Mucosa of stomach (tissue), 1 donor: ENCODE measurements at regions not wholly inside any gene's neighbourhood (a gene's known extent, or its start where the extent isn't known, plus 50 kb on each side); places are given as distances from the start of the nearest gene placed in this dataset.

Experiments
- H3K27me3 ChIP-seq: one replicate; pipeline ENCODE4 v1.7.0; 2013; ENCODE audit warnings: mild to moderate bottlenecking, low read length; ENCODE audit not compliant: control insufficient read depth, insufficient read depth
- H3K36me3 ChIP-seq: one replicate; pipeline ENCODE4 v1.7.0; 2013; ENCODE audit warnings: low read length; ENCODE audit not compliant: control insufficient read depth, insufficient read depth
- H3K4me1 ChIP-seq: one replicate; pipeline ENCODE4 v1.7.0; 2013; ENCODE audit warnings: mild to moderate bottlenecking, low read length; ENCODE audit not compliant: control insufficient read depth, insufficient read depth
- H3K4me3 ChIP-seq: one replicate; pipeline ENCODE4 v1.7.0; 2013; ENCODE audit warnings: low read length
- H3K9ac ChIP-seq: one replicate; pipeline ENCODE4 v1.7.0; 2013; ENCODE audit warnings: mild to moderate bottlenecking, low read length, moderate library complexity
- H3K9me3 ChIP-seq: one replicate; pipeline ENCODE4 v1.7.0; 2013; ENCODE audit warnings: mild to moderate bottlenecking, low read length, moderate library complexity; ENCODE audit not compliant: control insufficient read depth
- donor health status: Pancreatic carcinoma.

DNA sequence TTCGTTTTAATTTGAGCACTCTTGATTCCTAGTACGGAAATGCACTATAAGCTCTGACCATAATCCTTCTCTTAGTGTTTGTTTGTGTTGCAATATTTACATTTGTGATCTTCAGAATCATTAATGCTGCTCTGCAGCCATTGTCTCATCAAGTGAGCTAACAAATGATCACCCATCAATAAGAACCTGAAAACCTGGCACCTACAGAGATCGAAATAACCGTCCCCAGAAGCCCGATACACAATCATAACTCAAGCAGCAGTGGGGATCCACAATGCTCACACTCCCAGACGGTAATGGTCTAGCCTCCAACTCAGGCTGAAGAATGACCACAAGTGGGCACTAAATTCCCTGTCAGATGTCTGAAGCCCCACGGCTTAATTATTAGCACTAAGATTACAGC is 156.0 kb upstream of the NFE2L3 start:
- H3K9ac ChIP-seq = no peak overlapping the region
- H3K27me3 ChIP-seq = no peaks in the 10 kb centered on the region
- peaks cover 20% of the 10 kb centered on the region for H3K4me1 ChIP-seq
- H3K9me3 ChIP-seq = no peaks in the 10 kb centered on the region
- H3K36me3 ChIP-seq = no peaks in the 10 kb centered on the region
- no peak overlapping the region for H3K4me3 ChIP-seq

DNA sequence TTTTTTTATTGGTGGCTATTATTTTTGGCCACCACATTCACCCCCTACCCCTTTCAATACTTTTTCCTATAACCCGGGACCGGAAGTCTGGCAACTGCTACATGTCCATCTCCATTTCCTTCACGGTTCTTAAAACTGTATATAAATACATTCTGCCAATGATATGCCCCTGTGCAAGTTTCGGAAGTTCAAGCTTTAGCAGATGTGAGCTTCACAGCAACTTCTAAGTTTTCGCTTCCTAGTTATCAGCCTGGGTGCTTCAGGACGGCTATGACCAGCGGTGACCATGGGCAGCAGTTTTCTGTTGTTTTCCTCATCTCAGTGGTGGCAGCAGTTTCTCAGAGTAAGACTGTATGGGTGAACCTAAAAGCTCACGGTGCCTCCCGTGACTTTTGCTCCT is 153.5 kb upstream of the NFE2L3 start:
- Histone ChIP-seq H3K27me3 (no peaks in the 10 kb centered on the region), H3K9ac (no peak overlapping the region), H3K9me3 (no peaks in the 10 kb centered on the region), H3K4me1 (peaks cover 20% of the 10 kb centered on the region), H3K36me3 (no peaks in the 10 kb centered on the region), H3K4me3 (no peak overlapping the region)

DNA sequence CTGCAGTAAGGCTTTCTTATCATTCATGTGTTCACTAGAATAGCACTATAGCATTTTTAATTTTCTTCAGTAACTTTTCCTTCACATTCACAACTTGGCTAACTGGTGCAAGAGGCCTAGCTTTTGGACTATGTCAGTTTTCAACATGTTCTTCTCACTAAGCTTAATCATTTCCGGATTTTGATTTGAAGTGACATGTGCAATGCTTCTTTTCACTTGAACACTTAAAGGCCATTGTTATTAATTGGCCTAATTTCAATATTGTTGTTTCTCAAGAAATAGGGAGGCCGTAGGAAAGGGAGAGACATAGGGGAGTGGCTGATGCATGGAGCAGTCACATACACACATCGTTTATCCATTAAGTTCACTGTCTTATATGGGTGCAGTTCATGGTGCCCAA is 151.2 kb upstream of the NFE2L3 start:
- H3K36me3 ChIP-seq = no peaks in the 10 kb centered on the region
- H3K9me3 ChIP-seq = no peaks in the 10 kb centered on the region
- no peak overlapping the region for H3K9ac ChIP-seq
- no peak overlapping the region for H3K4me3 ChIP-seq
- no peaks in the 10 kb centered on the region for H3K27me3 ChIP-seq
- H3K4me1 ChIP-seq = peaks cover 17% of the 10 kb centered on the region

DNA sequence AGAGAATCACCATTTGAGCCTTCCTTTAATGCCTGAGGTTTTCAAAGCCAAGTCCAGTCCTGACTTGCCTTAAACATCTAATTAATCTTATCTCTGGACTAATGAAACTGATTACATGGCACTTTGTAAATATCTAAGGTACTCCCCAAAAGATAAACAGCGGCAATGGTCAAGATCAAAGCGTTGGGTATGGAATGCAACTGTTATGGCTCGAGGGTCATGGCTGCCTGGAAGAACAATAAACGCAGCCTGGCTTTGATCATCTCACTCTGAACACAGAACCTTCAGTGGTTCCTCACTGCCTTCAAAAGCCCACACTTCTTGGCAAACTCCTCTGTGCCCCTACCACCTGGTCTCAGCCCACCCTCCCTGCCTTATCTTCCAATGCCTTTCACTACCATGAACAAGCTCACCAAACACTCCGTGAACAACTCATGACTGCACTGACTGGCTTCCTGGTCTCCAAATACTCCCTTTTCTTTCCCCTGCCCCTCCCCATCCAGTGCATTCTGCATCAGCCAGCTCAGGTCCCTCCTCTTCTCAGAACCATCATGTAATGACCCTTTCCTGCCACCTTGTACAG is 150.2 kb upstream of the NFE2L3 start:
- Histone ChIP-seq H3K9ac (no peak overlapping the region), H3K27me3 (no peaks in the 10 kb centered on the region), H3K4me1 (peaks cover 20% of the 10 kb centered on the region), H3K4me3 (no peak overlapping the region), H3K9me3 (no peaks in the 10 kb centered on the region), H3K36me3 (no peaks in the 10 kb centered on the region)

DNA sequence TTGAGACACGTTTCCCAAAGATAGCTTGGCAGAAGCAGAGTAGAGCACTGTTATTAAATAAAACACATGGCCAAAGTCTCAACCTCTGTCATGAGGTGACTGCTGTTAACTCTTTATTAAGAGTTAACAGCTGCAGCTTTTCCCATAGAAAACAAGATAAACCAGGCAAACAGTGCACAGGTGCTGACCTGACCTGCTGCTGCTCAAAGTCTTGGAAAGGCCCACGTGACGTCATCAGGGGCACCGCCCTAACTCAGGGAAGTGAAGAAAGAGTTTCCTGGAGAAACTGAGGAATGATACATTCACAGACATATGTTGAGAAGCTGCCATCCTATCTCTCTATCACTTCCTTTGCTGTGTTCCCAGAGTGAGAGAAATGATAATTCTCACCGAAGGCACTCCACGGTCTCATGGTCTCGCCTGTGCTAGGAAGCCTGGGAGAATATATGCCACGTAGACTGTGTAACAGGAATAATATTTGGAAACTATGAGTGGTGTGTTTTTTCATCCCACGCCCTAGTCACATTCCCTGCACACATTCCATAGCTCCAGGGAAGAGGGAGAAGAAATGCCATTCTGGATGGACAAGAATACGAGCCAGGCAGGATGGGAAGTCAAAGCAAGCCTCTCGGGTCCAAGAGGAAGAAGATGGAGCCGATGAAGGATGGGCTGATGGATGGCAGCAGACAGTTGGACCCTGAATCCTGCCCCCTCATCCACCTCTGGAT is 146.2 kb upstream of the NFE2L3 start:
- H3K9ac ChIP-seq = no peak overlapping the region
- no peaks in the 10 kb centered on the region for H3K36me3 ChIP-seq
- no peaks in the 10 kb centered on the region for H3K9me3 ChIP-seq
- H3K4me3 ChIP-seq = no peak overlapping the region
- no peaks in the 10 kb centered on the region for H3K27me3 ChIP-seq
- peaks cover 21% of the 10 kb centered on the region for H3K4me1 ChIP-seq

DNA sequence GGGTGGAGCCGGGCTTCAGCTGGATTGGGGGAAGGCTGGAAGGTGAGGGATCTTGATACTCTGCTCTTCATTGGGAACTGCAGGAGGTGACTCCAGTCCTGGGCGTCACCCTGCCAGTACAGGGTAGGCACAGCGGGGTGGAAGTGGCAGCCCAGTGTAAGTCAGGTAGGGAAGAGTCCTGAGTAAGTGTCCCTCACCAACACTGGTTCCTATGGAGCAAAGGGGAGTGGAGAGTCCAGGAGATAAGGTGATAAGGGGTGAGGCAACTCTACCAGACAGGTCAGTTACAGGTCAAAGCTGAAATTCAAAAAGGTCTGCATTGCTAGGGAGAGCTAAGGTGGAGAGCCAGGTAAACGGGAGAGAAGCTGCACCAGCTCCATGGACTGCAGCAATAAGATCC is 145.6 kb upstream of the NFE2L3 start:
- H3K4me3 ChIP-seq = no peak overlapping the region
- H3K9ac ChIP-seq = no peak overlapping the region
- H3K27me3 ChIP-seq = no peaks in the 10 kb centered on the region
- H3K36me3 ChIP-seq = no peaks in the 10 kb centered on the region
- peaks cover 21% of the 10 kb centered on the region for H3K4me1 ChIP-seq
- no peaks in the 10 kb centered on the region for H3K9me3 ChIP-seq

DNA sequence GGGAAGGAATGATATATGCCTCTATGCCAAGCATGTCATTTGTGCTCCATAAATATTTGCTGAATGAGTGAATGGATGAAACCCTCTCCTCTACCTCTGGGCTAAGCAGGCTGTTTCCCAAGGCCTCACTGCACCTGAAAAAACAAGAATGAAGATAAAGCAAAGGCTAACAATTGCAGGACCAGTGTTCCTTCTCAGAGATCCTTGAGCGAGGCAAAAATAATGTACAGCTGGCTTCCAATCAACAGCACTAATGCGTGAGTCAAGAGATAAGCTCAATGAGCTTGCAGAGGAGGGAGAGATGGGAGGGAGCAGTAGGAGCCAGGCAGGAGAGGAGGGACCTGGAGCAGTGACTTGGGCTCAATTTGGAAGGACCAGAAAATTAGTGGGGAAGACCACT is 144.5 kb upstream of the NFE2L3 start:
- no peaks in the 10 kb centered on the region for H3K9me3 ChIP-seq
- no peak overlapping the region for H3K9ac ChIP-seq
- peaks cover 21% of the 10 kb centered on the region for H3K4me1 ChIP-seq
- H3K27me3 ChIP-seq = no peaks in the 10 kb centered on the region
- no peaks in the 10 kb centered on the region for H3K36me3 ChIP-seq
- no peak overlapping the region for H3K4me3 ChIP-seq

DNA sequence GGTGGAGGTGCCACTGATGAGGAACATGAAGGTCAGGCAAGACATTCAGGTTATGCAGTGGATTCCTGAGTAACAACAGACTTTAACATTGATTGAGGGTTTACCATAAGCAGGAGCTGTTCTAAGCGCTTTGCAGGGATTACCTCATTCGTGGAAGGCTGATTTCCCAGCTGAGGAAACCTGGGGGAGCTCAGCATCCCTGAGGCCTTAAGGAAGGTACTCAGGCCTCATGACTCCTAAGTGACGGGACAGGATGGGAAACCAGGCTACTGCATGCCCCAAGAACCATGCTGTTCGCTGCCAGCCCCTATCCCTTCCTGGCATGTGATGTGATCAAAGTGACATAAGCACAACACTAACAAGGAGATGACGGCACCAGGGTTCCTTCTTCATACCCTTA is 143.6 kb upstream of the NFE2L3 start:
- Histone ChIP-seq H3K27me3 (no peaks in the 10 kb centered on the region), H3K4me3 (no peak overlapping the region), H3K9ac (no peak overlapping the region), H3K36me3 (no peaks in the 10 kb centered on the region), H3K4me1 (peaks cover 21% of the 10 kb centered on the region), H3K9me3 (no peaks in the 10 kb centered on the region)

DNA sequence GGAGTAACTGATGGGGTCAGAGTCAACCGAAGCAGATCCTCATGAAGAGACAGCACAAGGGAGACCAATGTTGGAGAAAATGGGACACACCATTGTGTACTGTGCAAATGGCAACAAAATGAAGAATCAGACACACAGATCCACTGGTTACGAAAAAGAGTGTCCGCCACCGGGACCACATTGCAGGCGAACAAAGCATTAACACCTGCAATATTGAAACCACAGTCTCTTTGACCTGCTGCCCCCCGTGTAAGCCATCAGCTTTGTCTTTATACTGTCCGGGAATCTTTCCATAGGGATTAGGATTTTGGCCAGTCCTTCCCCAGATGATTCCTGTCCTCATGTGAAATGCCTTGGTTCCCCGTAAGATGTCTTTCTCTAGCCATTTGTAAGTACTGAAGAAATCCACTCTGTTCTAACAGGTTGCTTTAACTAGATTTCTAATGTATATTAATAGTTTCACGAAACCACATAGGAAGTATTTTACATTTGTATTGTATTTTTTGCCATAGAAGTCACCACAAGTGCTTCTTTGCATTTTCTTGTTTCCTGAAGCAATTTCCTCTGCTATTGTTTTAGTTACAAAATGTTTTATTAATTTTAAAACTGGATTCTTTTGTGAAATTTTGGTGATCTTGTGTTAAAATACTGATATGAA is 140.8 kb upstream of the NFE2L3 start:
- Histone ChIP-seq H3K9me3 (no peaks in the 10 kb centered on the region), H3K4me1 (peaks cover 7% of the 10 kb centered on the region), H3K36me3 (no peaks in the 10 kb centered on the region), H3K4me3 (no peak overlapping the region), H3K27me3 (no peaks in the 10 kb centered on the region), H3K9ac (no peak overlapping the region)

DNA sequence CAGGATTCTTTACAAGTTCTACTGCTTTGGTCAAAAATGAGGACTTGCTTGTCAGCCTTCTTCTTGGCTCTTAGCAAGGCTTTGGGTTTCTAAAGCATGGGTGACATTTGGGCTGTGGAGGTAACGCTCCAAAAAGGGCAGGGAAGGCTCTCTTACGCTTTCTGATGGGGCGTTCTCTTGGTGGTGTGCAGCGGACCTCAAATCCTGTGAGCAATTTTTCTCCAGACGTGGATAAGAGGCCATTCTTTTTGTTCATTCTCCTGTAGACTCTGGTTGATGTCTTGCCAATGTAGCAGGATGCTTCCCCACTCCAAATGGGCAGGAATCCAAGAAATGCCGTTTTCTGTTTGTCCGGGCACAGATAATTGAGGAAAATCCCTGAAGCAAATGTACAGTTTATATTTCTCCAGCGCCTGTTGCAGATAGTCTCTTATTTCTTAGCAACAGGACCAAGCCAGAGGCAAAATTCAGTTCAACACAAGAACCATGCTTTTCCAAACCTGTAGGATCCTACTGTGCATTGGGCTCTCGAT is 138.4 kb upstream of the NFE2L3 start:
- Histone ChIP-seq H3K9ac (no peak overlapping the region), H3K4me3 (no peak overlapping the region), H3K27me3 (peaks cover 8% of the 10 kb centered on the region), H3K4me1 (no peaks in the 10 kb centered on the region), H3K9me3 (no peaks in the 10 kb centered on the region), H3K36me3 (no peaks in the 10 kb centered on the region)

DNA sequence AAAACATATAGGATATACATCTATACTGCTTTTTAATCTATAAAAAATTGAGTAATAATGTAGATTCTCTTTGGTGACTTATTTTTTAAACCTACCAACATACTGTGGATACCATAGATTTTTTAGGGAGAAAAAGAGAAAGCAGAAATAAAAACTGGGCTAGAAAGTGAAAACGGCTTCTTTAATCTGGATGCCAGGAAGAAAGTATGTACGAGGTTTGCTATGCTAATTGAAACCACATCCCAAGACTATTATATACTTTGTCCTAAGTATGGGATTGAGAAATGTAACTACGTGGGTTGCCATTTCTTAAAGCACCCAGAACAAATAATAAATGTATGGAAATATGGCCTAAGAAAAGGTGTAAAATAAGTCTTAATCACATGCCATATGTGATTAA is 129.0 kb upstream of the NFE2L3 start:
- Histone ChIP-seq H3K36me3 (no peaks in the 10 kb centered on the region), H3K9ac (no peak overlapping the region), H3K4me1 (no peaks in the 10 kb centered on the region), H3K27me3 (peaks cover 6% of the 10 kb centered on the region), H3K9me3 (no peaks in the 10 kb centered on the region), H3K4me3 (no peak overlapping the region)

DNA sequence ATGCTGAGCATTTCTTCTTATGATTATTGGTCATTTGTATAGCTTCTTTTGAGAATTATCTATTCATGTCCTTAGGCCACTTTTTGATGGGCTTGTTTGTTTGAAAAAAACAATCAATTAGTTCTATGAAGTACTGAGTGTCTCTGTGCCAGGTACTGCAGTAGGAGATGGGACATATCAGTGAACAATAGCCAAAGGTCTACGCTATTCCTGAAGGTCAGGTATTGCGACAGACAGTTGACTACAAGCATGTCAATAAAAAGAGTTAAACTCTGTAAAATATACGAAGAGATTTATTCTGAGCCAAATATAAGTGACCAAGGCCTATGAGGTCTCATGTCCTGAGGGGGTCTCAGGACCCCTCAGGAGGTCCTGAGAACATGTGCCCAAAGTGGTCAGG is 122.1 kb upstream of the NFE2L3 start:
- Histone ChIP-seq H3K36me3 (no peaks in the 10 kb centered on the region), H3K4me1 (no peaks in the 10 kb centered on the region), H3K9ac (no peak overlapping the region), H3K4me3 (no peak overlapping the region), H3K27me3 (no peaks in the 10 kb centered on the region), H3K9me3 (no peaks in the 10 kb centered on the region)
